Choroid plexus epithelial cell (primary cell): ENCODE measurements at regions not wholly inside any gene's neighbourhood (a gene's known extent, or its start where the extent isn't known, plus 50 kb on each side); places are given as distances from the start of the nearest gene placed in this dataset.

ENCODE experiments used
- DNase-seq: peaks from one replicate; pipeline ENCODE4 v3.0.0-alpha.2; 2010; ENCODE audit warnings: low read depth
- H3K4me3 ChIP-seq: 2 replicates; pipeline ENCODE4 v1.5.1; 2011; ENCODE audit warnings: low read depth, mild to moderate bottlenecking, control low read depth, low read length, moderate library complexity
- TF ChIP-seq, protein P1 (sequence below): conservative IDR thresholded peaks from 2 replicates; pipeline ENCODE4 v1.5.1; 2011; ENCODE audit warnings: low read depth, mild to moderate bottlenecking, control low read depth, inconsistent platforms, low read length, moderate library complexity

DNA sequence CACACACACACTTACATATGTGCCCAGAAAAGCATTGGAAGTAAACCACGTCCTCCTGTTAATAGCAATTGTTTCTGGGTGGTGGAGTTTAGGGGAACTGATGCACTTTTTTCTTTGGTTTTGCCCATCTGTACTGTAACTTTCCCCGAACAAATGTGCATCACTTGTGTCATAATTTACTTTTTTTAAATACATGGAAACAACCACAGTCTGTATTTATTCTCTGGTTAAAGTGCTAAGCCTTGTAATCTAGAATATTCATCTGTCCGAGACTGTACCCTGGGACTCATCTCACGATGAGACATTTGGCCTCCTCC, 61.5 kb upstream of the CD93 start:
- H3K4me3 ChIP-seq = no peak overlapping the region
- TF ChIP-seq, protein P1, sequence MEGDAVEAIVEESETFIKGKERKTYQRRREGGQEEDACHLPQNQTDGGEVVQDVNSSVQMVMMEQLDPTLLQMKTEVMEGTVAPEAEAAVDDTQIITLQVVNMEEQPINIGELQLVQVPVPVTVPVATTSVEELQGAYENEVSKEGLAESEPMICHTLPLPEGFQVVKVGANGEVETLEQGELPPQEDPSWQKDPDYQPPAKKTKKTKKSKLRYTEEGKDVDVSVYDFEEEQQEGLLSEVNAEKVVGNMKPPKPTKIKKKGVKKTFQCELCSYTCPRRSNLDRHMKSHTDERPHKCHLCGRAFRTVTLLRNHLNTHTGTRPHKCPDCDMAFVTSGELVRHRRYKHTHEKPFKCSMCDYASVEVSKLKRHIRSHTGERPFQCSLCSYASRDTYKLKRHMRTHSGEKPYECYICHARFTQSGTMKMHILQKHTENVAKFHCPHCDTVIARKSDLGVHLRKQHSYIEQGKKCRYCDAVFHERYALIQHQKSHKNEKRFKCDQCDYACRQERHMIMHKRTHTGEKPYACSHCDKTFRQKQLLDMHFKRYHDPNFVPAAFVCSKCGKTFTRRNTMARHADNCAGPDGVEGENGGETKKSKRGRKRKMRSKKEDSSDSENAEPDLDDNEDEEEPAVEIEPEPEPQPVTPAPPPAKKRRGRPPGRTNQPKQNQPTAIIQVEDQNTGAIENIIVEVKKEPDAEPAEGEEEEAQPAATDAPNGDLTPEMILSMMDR = no peak
- DNase-seq = no peak

DNA sequence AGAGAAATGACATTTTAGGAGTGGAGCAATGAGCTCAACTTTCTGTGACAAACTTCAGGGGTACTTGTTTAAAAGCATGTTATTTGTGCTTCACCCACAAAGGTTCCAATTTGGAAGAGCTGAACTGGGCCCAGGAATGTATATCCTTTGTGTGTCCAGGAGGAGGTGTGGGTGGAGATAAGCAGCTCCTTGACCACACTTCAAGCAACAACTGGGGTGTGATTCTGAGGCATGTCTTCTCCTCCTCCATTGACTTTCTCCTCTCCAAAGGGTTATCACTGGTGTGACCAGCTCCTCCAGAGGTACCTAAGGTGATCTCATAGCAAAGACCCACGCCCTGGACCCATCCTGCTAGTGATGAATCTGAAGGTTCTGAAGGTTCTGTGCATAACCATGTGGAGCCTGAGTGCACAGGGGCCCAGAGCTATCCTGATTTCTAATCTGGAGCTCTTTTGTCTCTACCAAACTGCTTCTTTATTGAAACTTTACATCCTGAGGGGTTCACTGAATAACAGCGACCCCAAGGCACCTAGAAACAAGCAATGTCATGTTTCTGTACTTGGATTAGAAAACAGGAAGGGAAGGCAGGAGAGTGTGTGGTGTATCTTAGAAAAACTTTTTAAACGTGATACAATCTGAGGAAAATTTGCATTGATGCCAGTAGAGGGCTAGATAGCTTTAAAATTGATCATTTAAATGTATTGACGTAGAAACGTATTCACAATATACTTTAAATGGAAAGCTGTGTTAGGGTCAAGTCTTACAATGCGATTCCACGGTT, 60.9 kb upstream of the CD93 start:
- no peak overlapping the region for H3K4me3 ChIP-seq
- TF ChIP-seq, protein P1 = peak; percentile 33
- no peak for DNase-seq

DNA sequence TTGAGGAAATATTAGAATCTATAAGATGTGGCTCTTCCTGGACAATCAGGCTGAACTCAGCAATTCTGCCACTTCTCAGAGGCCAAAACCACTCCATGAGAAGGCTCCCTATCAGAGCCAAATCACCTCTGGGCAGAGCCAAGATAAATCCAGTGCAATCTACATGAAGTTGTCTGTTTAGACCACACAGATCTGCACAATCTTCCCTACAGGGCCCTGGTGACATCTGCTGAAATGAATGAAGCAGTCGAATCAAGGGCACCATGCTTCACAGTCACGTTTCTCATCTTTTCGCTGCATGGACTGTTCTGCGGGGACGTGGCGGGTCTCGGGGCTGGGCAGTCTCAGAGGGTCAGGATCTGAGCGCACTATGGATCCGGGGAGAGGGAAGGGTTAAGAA, 60.1 kb upstream of the CD93 start:
- no peak overlapping the region for H3K4me3 ChIP-seq
- TF ChIP-seq, protein P1 = no peak
- DNase-seq = no peak

DNA sequence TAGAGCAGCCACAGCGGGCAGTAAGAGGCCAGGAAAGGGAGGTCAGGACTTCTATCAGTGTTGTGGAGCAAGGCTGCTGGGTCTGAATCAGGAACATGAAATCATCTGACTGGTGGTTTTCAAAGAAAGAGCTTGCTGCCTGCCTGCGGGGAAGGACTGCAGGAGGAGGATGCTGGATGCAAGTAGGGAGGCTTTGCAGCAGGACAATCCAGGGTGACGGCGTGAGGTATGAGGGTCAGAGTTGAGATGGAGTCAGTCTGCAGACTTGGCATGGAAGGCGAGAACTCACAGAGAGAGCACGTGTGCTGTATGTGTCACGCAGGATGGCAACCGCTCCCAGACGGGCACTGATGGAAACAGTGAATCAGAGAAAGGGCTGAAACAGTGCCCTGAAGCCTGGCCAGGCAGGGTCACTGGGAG, 59.2 kb upstream of the CD93 start:
- TF ChIP-seq, protein P1 = peak; percentile 14
- peak; percentile 94 for DNase-seq
- no peak overlapping the region for H3K4me3 ChIP-seq

DNA sequence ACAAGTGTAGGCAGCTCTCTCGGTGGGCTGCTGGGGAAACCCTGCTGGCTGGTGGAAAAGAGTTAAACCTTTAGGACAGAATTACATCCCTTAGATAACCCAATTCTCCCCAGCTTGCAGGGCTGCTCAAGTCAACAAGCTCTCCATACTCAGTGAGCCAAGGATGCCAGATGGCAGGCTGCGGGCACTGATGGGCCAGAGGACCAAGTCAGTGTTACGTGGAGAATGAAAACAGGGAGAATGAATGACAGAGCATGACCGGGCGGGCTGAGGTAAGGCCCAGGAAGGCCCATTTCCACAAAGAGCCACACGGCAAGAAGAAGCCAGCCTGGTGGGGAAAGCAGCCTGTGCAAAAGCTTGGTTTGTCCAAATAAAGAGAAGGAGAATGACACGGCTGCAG, 58.7 kb upstream of the CD93 start:
- no peak overlapping the region for H3K4me3 ChIP-seq
- no peak for DNase-seq
- TF ChIP-seq, protein P1 = no peak

DNA sequence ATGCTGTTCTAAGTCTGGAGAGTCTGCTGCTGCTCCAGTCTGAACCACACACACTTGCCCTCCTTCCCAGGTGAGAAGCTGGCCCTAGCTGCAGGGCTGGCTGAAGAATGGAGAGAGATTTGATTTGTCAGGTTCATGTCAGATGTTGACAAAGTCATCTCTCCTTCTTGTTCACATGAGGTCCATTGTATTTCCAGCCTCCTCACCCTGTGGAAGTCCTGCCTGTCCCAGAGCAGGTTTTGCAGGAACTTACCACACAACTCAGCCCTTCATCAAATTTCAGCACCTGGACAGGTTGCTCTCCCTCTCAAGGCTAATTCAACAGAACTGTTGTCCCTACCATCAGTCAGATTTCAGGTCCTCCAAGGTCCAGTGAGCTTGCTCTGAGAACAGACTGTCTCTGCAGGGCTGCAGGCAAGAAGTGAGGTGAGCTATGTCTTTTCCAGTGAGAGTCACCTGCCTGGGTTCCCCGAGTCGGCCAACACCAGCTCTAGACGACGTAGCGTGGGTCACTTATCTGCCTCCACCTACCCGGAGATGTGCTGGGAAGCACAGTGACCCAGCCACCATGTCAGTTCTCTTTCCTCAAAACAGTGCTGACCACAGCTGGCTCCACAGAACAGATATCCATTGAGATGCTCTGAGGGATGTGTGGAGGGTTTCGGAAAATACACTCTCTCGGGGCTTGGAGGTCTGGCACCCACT, 58.0 kb upstream of the CD93 start:
- DNase-seq = no peak
- TF ChIP-seq, protein P1 = no peak
- no peak overlapping the region for H3K4me3 ChIP-seq

DNA sequence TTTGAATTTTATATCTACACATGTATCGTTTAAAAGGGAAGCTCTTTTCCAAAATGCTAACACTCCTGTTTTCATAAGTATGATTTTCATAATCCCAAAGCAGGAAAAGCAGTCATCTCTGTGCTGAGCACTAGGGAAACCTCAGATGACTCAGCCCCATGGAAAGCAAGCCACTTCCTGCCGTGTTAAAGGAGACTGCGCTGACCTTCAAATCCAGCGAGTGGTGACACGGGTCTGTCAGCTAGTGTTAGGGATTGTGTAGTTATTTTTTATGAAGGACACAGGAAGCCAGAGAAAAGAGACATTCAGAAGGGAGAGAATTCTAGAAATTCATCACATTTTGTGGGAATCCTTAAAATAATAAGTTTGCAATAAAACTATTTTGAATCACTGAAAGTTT, 57.0 kb upstream of the CD93 start:
- peak; percentile 84 for DNase-seq
- TF ChIP-seq, protein P1 = no peak
- no peak overlapping the region for H3K4me3 ChIP-seq
